ENCODE measurements at regions not wholly inside any gene's neighbourhood (a gene's known extent, or its start where the extent isn't known, plus 50 kb on each side); places are given as distances from the start of the nearest gene placed in this dataset.

GRCh38 chr10:129040377-129040776 lies 426.7 kb upstream of the MGMT start:
- TF ChIP-seq RAD21 (conservative IDR thresholded peaks at IDR 0.05) (no peak), EZH2 (IDR thresholded peaks at IDR 0.05; ENCODE audit: borderline replicate concordance, insufficient read depth, low read length, poor library complexity, severe bottlenecking) (no peak), POLR2AphosphoS5 (IDR thresholded peaks at IDR 0.05) (no peak), SMC3 (conservative IDR thresholded peaks at IDR 0.05; ENCODE audit: poor library complexity) (no peak), EP300 (conservative IDR thresholded peaks at IDR 0.05; ENCODE audit: poor library complexity, severe bottlenecking) (no peak), CTCF (IDR thresholded peaks at IDR 0.05; ENCODE audit: poor library complexity, severe bottlenecking) (no peak), TAF1 (IDR thresholded peaks at IDR 0.05; ENCODE audit: low read depth) (no peak), MXI1 (conservative IDR thresholded peaks at IDR 0.05; ENCODE audit: poor library complexity, severe bottlenecking) (no peak), REST (IDR thresholded peaks at IDR 0.05; ENCODE audit: borderline replicate concordance) (no peak)
- no peaks in the 10 kb centered on the region for H3K9me2 ChIP-seq (ENCODE audit: insufficient read depth, low read length)
- no peaks in the 10 kb centered on the region for H4K20me1 ChIP-seq (ENCODE audit: insufficient read depth)
- no peak overlapping the region for H3K9ac ChIP-seq (ENCODE audit: low read length)
- no peaks in the 10 kb centered on the region for H3K36me3 ChIP-seq (ENCODE audit: insufficient read depth, low read length)
- H3K4me2 ChIP-seq (ENCODE audit: low read length), result no peak overlapping the region
- H3K4me3 ChIP-seq (ENCODE audit: low read length), result no peak overlapping the region
- no peaks in the 10 kb centered on the region for H3K9me3 ChIP-seq (ENCODE audit: low read length)
- no peaks in the 10 kb centered on the region for H3K79me2 ChIP-seq (replicated peaks; ENCODE audit: insufficient read depth, low read length)
- H3F3A ChIP-seq (ENCODE audit: insufficient read depth, low read length, poor library complexity, severe bottlenecking), result no peaks in the 10 kb centered on the region
- H3K27ac ChIP-seq (ENCODE audit: low read length), result no peak overlapping the region
- no peak overlapping the region for H2AFZ ChIP-seq (ENCODE audit: low read depth, low read length)
- peaks cover 21% of the 10 kb centered on the region for H3K27me3 ChIP-seq (ENCODE audit: insufficient read depth, low read depth, low read length)

GRCh38 chr10:129041916-129042315 lies 425.1 kb upstream of the MGMT start:
- Histone ChIP-seq H3K27me3 (ENCODE audit: insufficient read depth, low read depth, low read length) (peaks cover 21% of the 10 kb centered on the region), H2AFZ (ENCODE audit: low read depth, low read length) (no peak overlapping the region), H3K9ac (ENCODE audit: low read length) (no peak overlapping the region), H3K36me3 (ENCODE audit: insufficient read depth, low read length) (no peaks in the 10 kb centered on the region), H3K9me3 (ENCODE audit: low read length) (no peaks in the 10 kb centered on the region), H3K27ac (ENCODE audit: low read length) (no peak overlapping the region), H3K4me3 (ENCODE audit: low read length) (no peak overlapping the region), H3K9me2 (ENCODE audit: insufficient read depth, low read length) (no peaks in the 10 kb centered on the region), H3K4me2 (ENCODE audit: low read length) (no peak overlapping the region), H3K79me2 (replicated peaks; ENCODE audit: insufficient read depth, low read length) (no peaks in the 10 kb centered on the region), H3F3A (ENCODE audit: insufficient read depth, low read length, poor library complexity, severe bottlenecking) (no peaks in the 10 kb centered on the region), H4K20me1 (ENCODE audit: insufficient read depth) (no peaks in the 10 kb centered on the region)
- no peak for TF ChIP-seq MXI1 (conservative IDR thresholded peaks at IDR 0.05; ENCODE audit: poor library complexity, severe bottlenecking)
- no peak for TF ChIP-seq EP300 (conservative IDR thresholded peaks at IDR 0.05; ENCODE audit: poor library complexity, severe bottlenecking)
- no peak for TF ChIP-seq REST (IDR thresholded peaks at IDR 0.05; ENCODE audit: borderline replicate concordance)
- TF ChIP-seq CTCF (IDR thresholded peaks at IDR 0.05; ENCODE audit: poor library complexity, severe bottlenecking), result no peak
- TF ChIP-seq POLR2AphosphoS5 (IDR thresholded peaks at IDR 0.05), result no peak
- no peak for TF ChIP-seq EZH2 (IDR thresholded peaks at IDR 0.05; ENCODE audit: borderline replicate concordance, insufficient read depth, low read length, poor library complexity, severe bottlenecking)
- TF ChIP-seq RAD21 (conservative IDR thresholded peaks at IDR 0.05), result no peak
- no peak for TF ChIP-seq TAF1 (IDR thresholded peaks at IDR 0.05; ENCODE audit: low read depth)
- no peak for TF ChIP-seq SMC3 (conservative IDR thresholded peaks at IDR 0.05; ENCODE audit: poor library complexity)
